Rectal smooth muscle tissue (tissue), 1 donor: ENCODE measurements at regions not wholly inside any gene's neighbourhood (a gene's known extent, or its start where the extent isn't known, plus 50 kb on each side); places are given as distances from the start of the nearest gene placed in this dataset.
"Not testable (repeated sequence)": the region's sequence is repeated elsewhere in the genome, so short reads cannot be mapped to it uniquely, and the experiment has no call there.

Experiments
- H3K27ac ChIP-seq: one replicate; pipeline ENCODE4 v1.7.0; 2013; ENCODE audit warnings: low read depth, low read length, inconsistent platforms
- H3K27me3 ChIP-seq: one replicate; pipeline ENCODE4 v1.7.0; 2013; ENCODE audit warnings: low read length; ENCODE audit not compliant: control insufficient read depth, insufficient read depth
- H3K36me3 ChIP-seq: one replicate; pipeline ENCODE4 v1.7.0; 2013; ENCODE audit warnings: low read length; ENCODE audit not compliant: control insufficient read depth, insufficient read depth
- H3K4me1 ChIP-seq: one replicate; pipeline ENCODE4 v1.7.0; 2013; ENCODE audit warnings: low read length; ENCODE audit not compliant: control insufficient read depth, insufficient read depth
- H3K4me3 ChIP-seq: one replicate; pipeline ENCODE4 v1.7.0; 2013; ENCODE audit warnings: low read length
- H3K9ac ChIP-seq: one replicate; pipeline ENCODE4 v1.7.0; 2013; ENCODE audit warnings: low read length

GRCh38 chr17:13659051-13659450 is 57.3 kb upstream of the HS3ST3A1 start:
- H3K27me3 ChIP-seq, H3K4me1 ChIP-seq, H3K27ac ChIP-seq, H3K4me3 ChIP-seq, H3K9ac ChIP-seq, H3K36me3 ChIP-seq: not testable (repeated sequence)

GRCh38 chr17:13665872-13666635 is 64.3 kb upstream of the HS3ST3A1 start:
- Histone ChIP-seq H3K27ac (no peak overlapping the region), H3K4me1 (no peaks in the 10 kb centered on the region), H3K9ac (no peak overlapping the region), H3K27me3 (no peaks in the 10 kb centered on the region), H3K4me3 (no peak overlapping the region), H3K36me3 (no peaks in the 10 kb centered on the region)

GRCh38 chr17:13671341-13671740 is 69.6 kb upstream of the HS3ST3A1 start:
- Histone ChIP-seq H3K4me3 (no peak overlapping the region), H3K9ac (no peak overlapping the region), H3K4me1 (no peaks in the 10 kb centered on the region), H3K27ac (no peak overlapping the region), H3K36me3 (no peaks in the 10 kb centered on the region), H3K27me3 (no peaks in the 10 kb centered on the region)

- H3K4me1 ChIP-seq = no peaks in the 10 kb centered on the region
- no peaks in the 10 kb centered on the region for H3K36me3 ChIP-seq
- no peak overlapping the region for H3K27ac ChIP-seq
- no peak overlapping the region for H3K9ac ChIP-seq
- H3K27me3 ChIP-seq = no peaks in the 10 kb centered on the region
- no peak overlapping the region for H3K4me3 ChIP-seq
Observed at GRCh38 chr17:13671771-13672170, 70.0 kb upstream of the HS3ST3A1 start.

GRCh38 chr17:13678361-13678760 is 76.6 kb upstream of the HS3ST3A1 start:
- Histone ChIP-seq H3K4me3 (no peak overlapping the region), H3K27me3 (no peaks in the 10 kb centered on the region), H3K4me1 (no peaks in the 10 kb centered on the region), H3K9ac (no peak overlapping the region), H3K27ac (no peak overlapping the region), H3K36me3 (no peaks in the 10 kb centered on the region)

- no peak overlapping the region for H3K27ac ChIP-seq
- no peaks in the 10 kb centered on the region for H3K4me1 ChIP-seq
- no peak overlapping the region for H3K4me3 ChIP-seq
- no peaks in the 10 kb centered on the region for H3K36me3 ChIP-seq
- H3K9ac ChIP-seq = no peak overlapping the region
- no peaks in the 10 kb centered on the region for H3K27me3 ChIP-seq
Observed at GRCh38 chr17:13678841-13679240, 77.1 kb upstream of the HS3ST3A1 start.

GRCh38 chr17:13688716-13689115 is 87.0 kb upstream of the HS3ST3A1 start:
- no peak overlapping the region for H3K4me3 ChIP-seq
- no peaks in the 10 kb centered on the region for H3K36me3 ChIP-seq
- H3K27ac ChIP-seq = no peak overlapping the region
- no peak overlapping the region for H3K9ac ChIP-seq
- H3K27me3 ChIP-seq = no peaks in the 10 kb centered on the region
- H3K4me1 ChIP-seq = no peaks in the 10 kb centered on the region

- Histone ChIP-seq H3K4me1 (no peaks in the 10 kb centered on the region), H3K27me3 (no peaks in the 10 kb centered on the region), H3K36me3 (no peaks in the 10 kb centered on the region), H3K27ac (no peak overlapping the region), H3K4me3 (no peak overlapping the region), H3K9ac (no peak overlapping the region)
Observed at GRCh38 chr17:13690806-13691205, 89.1 kb upstream of the HS3ST3A1 start.

- no peak overlapping the region for H3K27ac ChIP-seq
- H3K27me3 ChIP-seq = no peaks in the 10 kb centered on the region
- H3K4me3 ChIP-seq = no peak overlapping the region
- H3K4me1 ChIP-seq = no peaks in the 10 kb centered on the region
- H3K36me3 ChIP-seq = no peaks in the 10 kb centered on the region
- no peak overlapping the region for H3K9ac ChIP-seq
Observed at GRCh38 chr17:13694934-13695333, 93.2 kb upstream of the HS3ST3A1 start.

GRCh38 chr17:13698832-13699231 is 97.1 kb upstream of the HS3ST3A1 start:
- Histone ChIP-seq H3K36me3 (no peaks in the 10 kb centered on the region), H3K27ac (no peak overlapping the region), H3K4me1 (no peaks in the 10 kb centered on the region), H3K9ac (no peak overlapping the region), H3K4me3 (no peak overlapping the region), H3K27me3 (no peaks in the 10 kb centered on the region)

- Histone ChIP-seq H3K36me3 (no peaks in the 10 kb centered on the region), H3K27me3 (no peaks in the 10 kb centered on the region)
Observed at GRCh38 chr17:13699261-13699660, 97.5 kb upstream of the HS3ST3A1 start.

GRCh38 chr17:13702266-13702665 is 100.5 kb upstream of the HS3ST3A1 start:
- Histone ChIP-seq H3K27ac (no peak overlapping the region), H3K9ac (no peak overlapping the region), H3K36me3 (no peaks in the 10 kb centered on the region), H3K4me1 (no peaks in the 10 kb centered on the region), H3K4me3 (no peak overlapping the region), H3K27me3 (no peaks in the 10 kb centered on the region)

More at GRCh38 chr17:13699261-13699660, 97.5 kb upstream of the HS3ST3A1 start:
- H3K4me3 ChIP-seq = no peak overlapping the region
- H3K4me1 ChIP-seq = no peaks in the 10 kb centered on the region
- no peak overlapping the region for H3K27ac ChIP-seq
- H3K9ac ChIP-seq = no peak overlapping the region

GRCh38 chr17:13704333-13704732 is 102.6 kb upstream of the HS3ST3A1 start:
- no peaks in the 10 kb centered on the region for H3K36me3 ChIP-seq
- H3K9ac ChIP-seq = no peak overlapping the region
- no peaks in the 10 kb centered on the region for H3K4me1 ChIP-seq
- no peak overlapping the region for H3K27ac ChIP-seq
- no peaks in the 10 kb centered on the region for H3K27me3 ChIP-seq
- H3K4me3 ChIP-seq = no peak overlapping the region
